GM12878 (cell line): ENCODE measurements at regions not wholly inside any gene's neighbourhood (a gene's known extent, or its start where the extent isn't known, plus 50 kb on each side); places are given as distances from the start of the nearest gene placed in this dataset.

Experiments used
- ATAC-seq: fragments of 200-7000 bp; cut with Tn5 transposase; 3 replicates; pipeline ENCODE4 v1.9.1; 2020; ENCODE audit warnings: mild to moderate bottlenecking, moderate library complexity
- BruUV-seq: library from RNA; stranded (reverse); fragments of 400-500 nt; replicated peaks from 2 replicates; lab custom pipeline; 2021; lab: Mats Ljungman, UMichigan
- CTCF ChIA-PET: fragments of 300-600 bp; sonication (Branson Sonifier 250); formaldehyde crosslinking; extraction: SDS; loops from one replicate; lab custom pipeline; 2021; ENCODE audit warnings: inconsistent platforms; lab: Yijun Ruan, JAX
- POLR2A ChIA-PET: fragments of 350-600 bp; formaldehyde crosslinking; extraction: SDS; loops from one replicate; lab custom pipeline; 2021; ENCODE audit warnings: inconsistent platforms; lab: Charles Lee
- RAD21 ChIA-PET: fragments of 300-600 bp; sonication (Branson Sonifier 250); formaldehyde crosslinking; loops from one replicate; lab custom pipeline; 2023; ENCODE audit warnings: antibody characterized with exemption; ENCODE audit not compliant: unreplicated experiment; lab: Charles Lee
- SMC1A ChIA-PET: fragments of 300-600 bp; sonication (Branson Sonifier 250); formaldehyde crosslinking; loops from one replicate; lab custom pipeline; 2023; ENCODE audit not compliant: unreplicated experiment, uncharacterized antibody; lab: Charles Lee
- DNase-seq: peaks from one replicate; pipeline ENCODE4 v3.0.0-alpha.2; 2011; ENCODE audit warnings: low read depth, low spot score
- FAIRE-seq: peaks from 3 replicates; lab custom pipeline; 2011; peaks lifted over from hg19 to GRCh38; lab: Jason Lieb, UNC
- H2AFZ ChIP-seq: 2 replicates; pipeline ENCODE4 v1.6.0; 2011; ENCODE audit warnings: low read depth, low read length, control low read depth; ENCODE audit not compliant: control insufficient read depth
- H3K27ac ChIP-seq: 2 replicates; pipeline ENCODE4 v1.5.1; 2011; ENCODE audit warnings: control low read depth; ENCODE audit not compliant: control insufficient read depth, insufficient read depth
- H3K27me3 ChIP-seq, 2 experiments: replicated peaks in 1 of 2; 2 replicates each; pipeline versions ENCODE4 v1.6.0 to v1.6.1; 2011; ENCODE audit warnings: low read length in 1 of 2; ENCODE audit not compliant: control insufficient read depth in 2 of 2, insufficient read depth in 2 of 2
- H3K36me3 ChIP-seq, 2 experiments: 2 replicates each; pipeline ENCODE4 v1.5.1; 2011; ENCODE audit warnings: low read length in 1 of 2; ENCODE audit not compliant: control insufficient read depth in 2 of 2, insufficient read depth in 2 of 2
- H3K4me1 ChIP-seq: 2 replicates; pipeline ENCODE4 v1.6.1; 2011; ENCODE audit warnings: mild to moderate bottlenecking, low read length, moderate library complexity, mixed read lengths; ENCODE audit not compliant: control insufficient read depth, insufficient read depth
- H3K4me2 ChIP-seq: 2 replicates; pipeline ENCODE4 v1.6.0; 2011; ENCODE audit warnings: control low read depth; ENCODE audit not compliant: control insufficient read depth, insufficient read depth
- H3K4me3 ChIP-seq: fragments of 200-600 bp; sonication (generic); 2 replicates; pipeline ENCODE4 v1.5.1; 2016
- H3K79me2 ChIP-seq: 2 replicates; pipeline ENCODE4 v1.6.0; 2011; ENCODE audit warnings: low read length; ENCODE audit not compliant: control insufficient read depth, insufficient read depth
- H3K9ac ChIP-seq: 2 replicates; pipeline ENCODE4 v1.8.0; 2011; ENCODE audit warnings: low read length, control low read depth, mixed read lengths; ENCODE audit not compliant: control insufficient read depth, insufficient read depth
- H3K9me3 ChIP-seq: replicated peaks from 3 replicates; pipeline ENCODE4 v1.5.1; 2011; ENCODE audit warnings: mild to moderate bottlenecking, low read length; ENCODE audit not compliant: control insufficient read depth, insufficient read depth
- H4K20me1 ChIP-seq: 2 replicates; pipeline ENCODE4 v1.6.0; 2011; ENCODE audit not compliant: control insufficient read depth, insufficient read depth
- CHD1 ChIP-seq: IDR thresholded peaks from 2 replicates; pipeline ENCODE4 v1.6.1; 2012; ENCODE audit warnings: low read depth, low read length, improper control_type of control experiment
- EZH2 ChIP-seq: IDR thresholded peaks from 2 replicates; pipeline ENCODE4 v1.6.1; 2012; ENCODE audit warnings: low read depth, mild to moderate bottlenecking, control low read depth, inconsistent platforms, low read length, borderline replicate concordance; ENCODE audit not compliant: control insufficient read depth
- MTA2 ChIP-seq: fragments of 450-650 bp; IDR thresholded peaks from 2 replicates; pipeline ENCODE4 v1.6.1; 2016; ENCODE audit warnings: low read depth, mild to moderate bottlenecking, moderate library complexity
- MYC ChIP-seq: IDR thresholded peaks from 2 replicates; pipeline ENCODE4 v1.6.1; 2011; ENCODE audit warnings: mild to moderate bottlenecking, low read length, moderate library complexity, inconsistent platforms; ENCODE audit not compliant: insufficient read depth, insufficient replicate concordance, insufficient read length, severe bottlenecking
- RAD51 ChIP-seq: fragments of 450-650 bp; IDR thresholded peaks from 2 replicates; pipeline ENCODE4 v1.6.1; 2016; ENCODE audit warnings: moderate library complexity, mild to moderate bottlenecking, inconsistent platforms
- WGBS: methylation state at CpG from one replicate; pipeline ENCODE4 v1.1.6; 2016; ENCODE audit warnings: low lambda C conversion rate; ENCODE audit not compliant: insufficient replicate concordance, insufficient coverage; ENCODE audit errors: missing lambda C conversion rate; 5-methylcytosine and 5-hydroxymethylcytosine counted together
- in situ Hi-C: fragments of 300-500 bp; cut with MboI; formaldehyde crosslinking; loops from 9 replicates; pipeline ENCODE4 v1.14.3; 2018; ENCODE audit warnings: mixed read lengths
- intact Hi-C: fragments of 100-400 bp; cut with micrococcal nuclease; formaldehyde crosslinking; loops from one replicate; pipeline ENCODE4 v1.14.2; 2022; ENCODE audit not compliant: unreplicated experiment
- TF ChIP-seq, protein P1 (sequence below): fragments of 450-650 bp; IDR thresholded peaks from 2 replicates; pipeline ENCODE4 v1.6.1; 2017; ENCODE audit warnings: low read depth, mild to moderate bottlenecking, moderate library complexity
- TF ChIP-seq, protein P2 (sequence below): fragments of 450-650 bp; formaldehyde crosslinking; IDR thresholded peaks from 2 replicates; pipeline ENCODE4 v1.5.0; 2022; ENCODE audit warnings: mild to moderate bottlenecking, missing genetic modification characterization
- TF ChIP-seq, protein P3 (sequence below): fragments of 450-650 bp; IDR thresholded peaks from 2 replicates; pipeline ENCODE4 v1.6.1; 2017; ENCODE audit warnings: mild to moderate bottlenecking, low read depth, inconsistent platforms; ENCODE audit not compliant: poor library complexity, severe bottlenecking

DNA sequence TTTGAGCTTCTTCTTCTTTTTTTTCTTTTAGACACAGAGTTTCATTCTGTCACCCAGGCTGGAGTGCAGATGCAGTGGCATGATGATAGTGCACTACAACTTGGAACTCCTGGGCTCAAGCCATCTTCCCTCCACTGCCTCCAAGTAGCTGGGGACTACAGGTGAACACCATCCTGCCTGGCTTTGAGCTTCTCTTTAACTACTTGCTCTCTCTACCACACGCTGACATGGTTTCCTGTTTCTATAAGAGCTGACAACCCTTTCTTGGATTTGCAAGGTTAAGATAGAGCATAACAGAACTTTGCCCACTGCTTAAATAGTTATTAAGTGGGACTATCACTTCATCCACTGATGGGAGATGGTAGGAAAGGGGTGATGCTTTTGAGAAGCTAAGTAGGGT is 82.4 kb upstream of the SLC38A2 start:
- no TSS peak for BruUV-seq
- no peak overlapping the region for H3K27ac ChIP-seq
- peaks cover 13% of the 10 kb centered on the region for H3K4me1 ChIP-seq
- POLR2A ChIA-PET, result no interaction called here
- no peaks in the 10 kb centered on the region for H3K27me3 ChIP-seq
- no peaks in the 10 kb centered on the region for H3K36me3 ChIP-seq
- SMC1A ChIA-PET, result interaction anchor here (1.4 to 2.6 kb wide), 2 partner anchors 15 to 65 kb away, joined by 4 to 10 read pairs; no protein-coding TSS in a partner anchor
- intact Hi-C loops (no loop called here), in situ Hi-C loops (no loop called here)
- ATAC-seq (no peak), FAIRE-seq (no peak), DNase-seq (no peak)
- TF ChIP-seq RAD51, result no peak
- TF ChIP-seq, protein P1, sequence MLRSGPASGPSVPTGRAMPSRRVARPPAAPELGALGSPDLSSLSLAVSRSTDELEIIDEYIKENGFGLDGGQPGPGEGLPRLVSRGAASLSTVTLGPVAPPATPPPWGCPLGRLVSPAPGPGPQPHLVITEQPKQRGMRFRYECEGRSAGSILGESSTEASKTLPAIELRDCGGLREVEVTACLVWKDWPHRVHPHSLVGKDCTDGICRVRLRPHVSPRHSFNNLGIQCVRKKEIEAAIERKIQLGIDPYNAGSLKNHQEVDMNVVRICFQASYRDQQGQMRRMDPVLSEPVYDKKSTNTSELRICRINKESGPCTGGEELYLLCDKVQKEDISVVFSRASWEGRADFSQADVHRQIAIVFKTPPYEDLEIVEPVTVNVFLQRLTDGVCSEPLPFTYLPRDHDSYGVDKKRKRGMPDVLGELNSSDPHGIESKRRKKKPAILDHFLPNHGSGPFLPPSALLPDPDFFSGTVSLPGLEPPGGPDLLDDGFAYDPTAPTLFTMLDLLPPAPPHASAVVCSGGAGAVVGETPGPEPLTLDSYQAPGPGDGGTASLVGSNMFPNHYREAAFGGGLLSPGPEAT, result no peak
- no peak for TF ChIP-seq MYC
- no peak for TF ChIP-seq EZH2
- TF ChIP-seq MTA2, result no peak
- TF ChIP-seq, protein P2, sequence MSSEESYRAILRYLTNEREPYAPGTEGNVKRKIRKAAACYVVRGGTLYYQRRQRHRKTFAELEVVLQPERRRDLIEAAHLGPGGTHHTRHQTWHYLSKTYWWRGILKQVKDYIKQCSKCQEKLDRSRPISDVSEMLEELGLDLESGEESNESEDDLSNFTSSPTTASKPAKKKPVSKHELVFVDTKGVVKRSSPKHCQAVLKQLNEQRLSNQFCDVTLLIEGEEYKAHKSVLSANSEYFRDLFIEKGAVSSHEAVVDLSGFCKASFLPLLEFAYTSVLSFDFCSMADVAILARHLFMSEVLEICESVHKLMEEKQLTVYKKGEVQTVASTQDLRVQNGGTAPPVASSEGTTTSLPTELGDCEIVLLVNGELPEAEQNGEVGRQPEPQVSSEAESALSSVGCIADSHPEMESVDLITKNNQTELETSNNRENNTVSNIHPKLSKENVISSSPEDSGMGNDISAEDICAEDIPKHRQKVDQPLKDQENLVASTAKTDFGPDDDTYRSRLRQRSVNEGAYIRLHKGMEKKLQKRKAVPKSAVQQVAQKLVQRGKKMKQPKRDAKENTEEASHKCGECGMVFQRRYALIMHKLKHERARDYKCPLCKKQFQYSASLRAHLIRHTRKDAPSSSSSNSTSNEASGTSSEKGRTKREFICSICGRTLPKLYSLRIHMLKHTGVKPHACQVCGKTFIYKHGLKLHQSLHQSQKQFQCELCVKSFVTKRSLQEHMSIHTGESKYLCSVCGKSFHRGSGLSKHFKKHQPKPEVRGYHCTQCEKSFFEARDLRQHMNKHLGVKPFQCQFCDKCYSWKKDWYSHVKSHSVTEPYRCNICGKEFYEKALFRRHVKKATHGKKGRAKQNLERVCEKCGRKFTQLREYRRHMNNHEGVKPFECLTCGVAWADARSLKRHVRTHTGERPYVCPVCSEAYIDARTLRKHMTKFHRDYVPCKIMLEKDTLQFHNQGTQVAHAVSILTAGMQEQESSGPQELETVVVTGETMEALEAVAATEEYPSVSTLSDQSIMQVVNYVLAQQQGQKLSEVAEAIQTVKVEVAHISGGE (CRISPR knock-in tag), result no peak
- no peak for TF ChIP-seq CHD1
- TF ChIP-seq, protein P3, sequence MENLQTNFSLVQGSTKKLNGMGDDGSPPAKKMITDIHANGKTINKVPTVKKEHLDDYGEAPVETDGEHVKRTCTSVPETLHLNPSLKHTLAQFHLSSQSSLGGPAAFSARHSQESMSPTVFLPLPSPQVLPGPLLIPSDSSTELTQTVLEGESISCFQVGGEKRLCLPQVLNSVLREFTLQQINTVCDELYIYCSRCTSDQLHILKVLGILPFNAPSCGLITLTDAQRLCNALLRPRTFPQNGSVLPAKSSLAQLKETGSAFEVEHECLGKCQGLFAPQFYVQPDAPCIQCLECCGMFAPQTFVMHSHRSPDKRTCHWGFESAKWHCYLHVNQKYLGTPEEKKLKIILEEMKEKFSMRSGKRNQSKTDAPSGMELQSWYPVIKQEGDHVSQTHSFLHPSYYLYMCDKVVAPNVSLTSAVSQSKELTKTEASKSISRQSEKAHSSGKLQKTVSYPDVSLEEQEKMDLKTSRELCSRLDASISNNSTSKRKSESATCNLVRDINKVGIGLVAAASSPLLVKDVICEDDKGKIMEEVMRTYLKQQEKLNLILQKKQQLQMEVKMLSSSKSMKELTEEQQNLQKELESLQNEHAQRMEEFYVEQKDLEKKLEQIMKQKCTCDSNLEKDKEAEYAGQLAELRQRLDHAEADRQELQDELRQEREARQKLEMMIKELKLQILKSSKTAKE, result no peak
- H3K9me3 ChIP-seq, result no peaks in the 10 kb centered on the region
- H3K9ac ChIP-seq, result no peak overlapping the region
- 63% methylated on average over 1 of the region's 1 CpG for WGBS
- H3K79me2 ChIP-seq, result no peaks in the 10 kb centered on the region
- no peak overlapping the region for H2AFZ ChIP-seq
- no peak overlapping the region for H3K4me3 ChIP-seq
- H3K4me2 ChIP-seq, result no peak overlapping the region
- CTCF ChIA-PET, result interaction anchor here (1.2 to 1.4 kb wide), 2 partner anchors 28 to 60 kb away, joined by 3 read pairs; no protein-coding TSS in a partner anchor
- H4K20me1 ChIP-seq, result no peaks in the 10 kb centered on the region
- RAD21 ChIA-PET, result no interaction called here
